ENCODE measurements at regions not wholly inside any gene's neighbourhood (a gene's known extent, or its start where the extent isn't known, plus 50 kb on each side); places are given as distances from the start of the nearest gene placed in this dataset.

DNA sequence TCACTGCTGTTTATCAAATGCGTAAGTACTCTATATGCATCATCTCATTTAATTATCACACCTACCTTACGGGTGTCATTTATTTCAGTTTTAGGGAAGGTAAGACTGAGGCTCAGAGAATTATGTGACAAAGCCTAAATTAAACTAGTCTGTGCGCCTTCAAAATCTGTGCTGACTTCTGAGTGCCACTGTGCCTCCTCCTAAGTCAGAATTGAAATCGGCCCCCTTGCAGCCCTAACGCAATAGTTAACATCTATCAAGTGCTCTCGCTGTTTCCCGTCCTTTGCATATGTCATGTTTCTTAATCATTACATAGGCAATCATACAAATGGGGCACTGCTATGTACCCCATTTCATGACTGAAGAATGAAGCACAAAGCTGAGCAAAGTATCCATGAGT, 79.0 kb upstream of the PDE10A start:
- DNase-seq: no peak

GRCh38 chr6:165737396-165737795, 74.4 kb upstream of the PDE10A start:
- no peak for DNase-seq

DNA sequence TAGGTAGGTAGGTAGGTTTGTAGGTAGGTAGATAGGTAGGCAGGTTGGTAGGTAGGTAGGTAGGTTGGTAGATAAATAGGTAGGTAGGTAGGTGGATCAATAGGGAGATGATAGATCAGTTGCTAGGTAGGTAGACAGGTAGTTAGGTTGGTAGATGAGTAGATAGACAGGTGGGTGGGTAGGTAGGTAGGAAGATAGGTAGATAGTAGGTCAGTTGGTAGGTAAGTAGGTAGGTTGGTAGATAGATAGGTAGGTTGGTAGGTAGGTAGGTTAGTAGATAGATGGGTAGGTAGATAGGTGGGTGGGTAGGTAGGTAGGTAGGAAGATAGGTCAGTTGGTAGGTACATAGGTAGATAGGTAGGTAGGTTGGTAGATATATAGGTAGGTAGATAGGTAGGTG, 72.0 kb upstream of the PDE10A start:
- DNase-seq: no peak

DNA sequence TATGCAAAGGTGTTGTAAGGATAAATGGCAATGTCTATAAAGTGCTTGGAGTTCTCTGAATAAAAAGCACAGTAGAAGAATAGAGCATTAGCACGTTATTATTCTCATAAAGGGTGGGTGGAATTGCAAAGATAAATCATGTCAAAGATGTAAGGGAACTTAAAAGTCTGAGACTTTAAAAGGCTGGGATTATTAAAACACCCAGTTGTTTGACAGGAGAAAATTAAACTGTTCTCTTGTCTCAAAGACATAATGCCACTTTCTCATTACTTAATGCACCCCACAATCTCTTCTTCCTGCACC, 70.4 kb upstream of the PDE10A start:
- DNase-seq: no peak

GRCh38 chr6:165732696-165733488, 69.9 kb upstream of the PDE10A start:
- DNase-seq: no peak

GRCh38 chr6:165729307-165729936, 66.4 kb upstream of the PDE10A start:
- DNase-seq: peak; percentile 69

- DNase-seq: no peak
Measured at GRCh38 chr6:165728216-165728615, 65.2 kb upstream of the PDE10A start.

GRCh38 chr6:165726965-165727381, 63.9 kb upstream of the PDE10A start:
- no peak for DNase-seq

DNA sequence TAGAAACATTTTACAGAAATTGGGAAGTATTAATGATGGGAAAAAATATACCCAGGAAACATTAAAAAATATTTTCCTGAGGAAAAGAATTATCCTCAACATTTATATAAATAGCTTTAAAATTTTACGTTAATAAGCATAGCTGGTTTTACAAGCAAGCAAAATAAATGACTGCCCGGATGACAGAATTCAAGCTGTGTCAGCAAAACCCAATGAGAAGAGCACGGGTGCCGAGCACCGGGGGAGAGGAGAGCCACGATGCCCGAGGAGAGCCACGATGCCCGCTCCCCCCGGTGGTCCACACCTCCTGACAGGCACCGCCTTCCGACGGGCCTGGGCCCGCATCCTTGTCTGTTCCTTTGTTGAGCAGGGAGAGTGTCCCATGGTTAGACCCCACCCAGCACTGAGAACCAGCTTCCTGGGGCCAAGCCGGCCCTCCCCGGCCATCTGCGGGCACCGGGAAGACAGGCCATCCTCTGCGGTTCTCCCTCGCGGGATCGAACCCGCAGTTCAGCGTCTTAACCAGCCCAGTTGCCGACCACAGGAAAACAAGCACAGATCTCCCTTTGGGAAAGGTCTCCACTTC, 63.3 kb upstream of the PDE10A start:
- no peak for DNase-seq

DNA sequence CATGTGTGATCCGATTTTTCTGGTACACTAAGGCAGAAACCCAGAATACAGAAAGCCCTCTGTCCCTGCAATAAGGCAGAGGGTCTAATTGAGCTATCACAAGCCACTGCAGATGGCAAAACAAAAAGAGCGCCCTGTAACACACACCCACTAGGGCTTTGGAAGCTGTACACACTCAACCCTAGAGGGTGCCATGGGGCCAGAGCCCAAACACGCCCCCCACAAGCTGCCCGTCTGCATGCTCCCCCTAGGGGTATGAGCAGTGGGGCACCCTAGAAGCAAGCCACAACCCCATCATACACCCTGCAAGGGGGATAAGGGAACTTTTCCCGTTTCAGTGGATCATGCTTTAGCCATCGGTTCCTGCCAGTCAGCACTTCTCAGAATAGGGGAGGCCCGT, 62.2 kb upstream of the PDE10A start:
- no peak for DNase-seq

- no peak for DNase-seq
Measured at GRCh38 chr6:165723326-165723725, 60.3 kb upstream of the PDE10A start.

GRCh38 chr6:165722022-165722421, 59.0 kb upstream of the PDE10A start:
- DNase-seq: no peak

- no peak for DNase-seq
Measured at GRCh38 chr6:165721356-165721755, 58.3 kb upstream of the PDE10A start.

GRCh38 chr6:165718491-165718891, 55.5 kb upstream of the PDE10A start:
- DNase-seq: no peak

GRCh38 chr6:165717732-165718465, 54.9 kb upstream of the PDE10A start:
- no peak for DNase-seq

DNA sequence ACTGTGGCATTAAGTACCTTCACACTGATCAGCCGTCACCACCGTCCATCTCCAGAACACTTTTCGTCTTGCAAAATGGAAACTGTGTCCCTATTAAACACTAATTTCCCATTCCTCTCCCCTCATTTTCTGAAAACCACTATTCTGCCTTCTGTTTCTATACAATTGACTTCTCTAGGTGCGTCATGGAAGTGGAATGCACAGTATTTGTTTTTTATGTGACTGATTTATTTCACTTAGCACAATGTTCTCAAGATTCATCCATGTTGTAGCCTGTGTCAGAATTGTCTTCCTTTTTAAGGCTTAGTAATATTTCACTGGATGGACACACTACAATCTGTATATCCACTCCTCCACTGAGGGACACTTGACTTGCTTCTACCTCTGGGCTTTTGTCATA, 53.8 kb upstream of the PDE10A start:
- DNase-seq: no peak

DNA sequence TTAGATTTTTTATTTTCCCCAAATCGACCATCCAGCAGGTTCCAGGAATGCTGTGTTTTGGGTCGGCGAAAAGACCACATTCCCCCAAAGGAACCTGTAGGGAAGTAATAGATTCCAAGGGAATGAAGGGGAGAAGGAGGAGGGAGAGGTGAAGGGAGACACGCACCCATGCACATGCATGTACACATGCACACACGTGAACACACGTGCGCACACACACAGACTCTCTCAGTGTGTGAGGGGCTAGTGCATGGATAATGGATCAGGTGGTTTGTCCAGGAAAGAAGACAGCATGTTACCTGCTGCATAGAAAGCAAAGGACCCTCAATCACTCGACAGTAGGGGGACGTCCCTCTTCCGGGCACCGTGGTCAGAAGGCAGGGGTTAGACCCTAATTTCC, 52.4 kb upstream of the PDE10A start:
- DNase-seq: no peak

DNA sequence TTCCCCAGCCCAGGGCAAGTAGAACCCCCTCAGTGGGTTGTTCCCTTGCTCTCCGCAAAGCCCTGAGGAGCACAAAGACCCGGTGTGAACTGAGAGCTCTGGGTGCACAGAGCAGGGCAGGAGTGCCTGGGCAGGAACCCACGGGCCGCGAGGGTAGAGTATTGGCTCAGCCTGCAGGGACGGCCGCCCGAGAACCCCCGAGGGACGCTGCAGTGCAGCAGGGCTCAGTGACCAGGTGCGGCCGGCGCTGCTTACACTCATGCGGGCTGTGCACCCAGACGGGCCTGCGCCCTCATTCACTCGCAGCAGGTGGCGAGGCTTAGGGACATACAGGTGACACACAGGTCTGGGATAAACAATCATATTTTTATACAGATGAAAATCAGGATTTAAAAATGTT, 51.9 kb upstream of the PDE10A start:
- no peak for DNase-seq

- DNase-seq: no peak
Measured at GRCh38 chr6:165713845-165714466, 50.9 kb upstream of the PDE10A start.
